Activated effector memory CD4-positive, alpha-beta T cell treated with Interleukin-2 at 50 U/mL for 16 hours (primary cell): ENCODE measurements at regions not wholly inside any gene's neighbourhood (a gene's known extent, or its start where the extent isn't known, plus 50 kb on each side); places are given as distances from the start of the nearest gene placed in this dataset.
"Not testable (repeated sequence)": the region's sequence is repeated elsewhere in the genome, so short reads cannot be mapped to it uniquely, and the experiment has no call there.

Source experiments
- DNase-seq: peaks from one replicate; pipeline ENCODE4 v3.0.0-alpha.2; 2020

GRCh38 chr21:32886339-32886738, 114.8 kb upstream of the PAXBP1 start:
- DNase-seq, result peak; percentile 15

GRCh38 chr21:32887026-32887425, 115.5 kb upstream of the PAXBP1 start:
- DNase-seq, result no peak

- no peak for DNase-seq
Observed at GRCh38 chr21:32888971-32889370, 117.4 kb upstream of the PAXBP1 start.

GRCh38 chr21:32889596-32889995, 118.0 kb upstream of the PAXBP1 start:
- no peak for DNase-seq

GRCh38 chr21:32894321-32894720, 122.8 kb upstream of the PAXBP1 start:
- DNase-seq, result no peak

GRCh38 chr21:32900814-32901213, 124.9 kb upstream of the OLIG2 start:
- DNase-seq, result no peak

- DNase-seq, result no peak
Observed at GRCh38 chr21:32907521-32907920, 118.2 kb upstream of the OLIG2 start.

- no peak for DNase-seq
Observed at GRCh38 chr21:32908534-32908933, 117.2 kb upstream of the OLIG2 start.

GRCh38 chr21:32909393-32909792, 116.3 kb upstream of the OLIG2 start:
- no peak for DNase-seq

GRCh38 chr21:32914424-32915039, 111.2 kb upstream of the OLIG2 start:
- DNase-seq, result no peak

- no peak for DNase-seq
Observed at GRCh38 chr21:32915099-32915498, 110.6 kb upstream of the OLIG2 start.

GRCh38 chr21:32916088-32916487, 109.6 kb upstream of the OLIG2 start:
- no peak for DNase-seq

- DNase-seq, result no peak
Observed at GRCh38 chr21:32916522-32917099, 109.1 kb upstream of the OLIG2 start.

GRCh38 chr21:32917362-32918135, 108.2 kb upstream of the OLIG2 start:
- no peak for DNase-seq

- DNase-seq, result no peak
Observed at GRCh38 chr21:32918478-32919120, 107.1 kb upstream of the OLIG2 start.

GRCh38 chr21:32920474-32920873, 105.3 kb upstream of the OLIG2 start:
- no peak for DNase-seq

GRCh38 chr21:32921632-32922230, 104.0 kb upstream of the OLIG2 start:
- DNase-seq, result no peak

GRCh38 chr21:32925098-32925497, 100.6 kb upstream of the OLIG2 start:
- DNase-seq, result no peak

GRCh38 chr21:32929633-32930038, 96.1 kb upstream of the OLIG2 start:
- DNase-seq, result no peak

- DNase-seq, result no peak
Observed at GRCh38 chr21:32930673-32931072, 95.1 kb upstream of the OLIG2 start.

GRCh38 chr21:32934068-32934467, 91.7 kb upstream of the OLIG2 start:
- DNase-seq, result not testable (repeated sequence)

- DNase-seq, result no peak
Observed at GRCh38 chr21:32934829-32935228, 90.9 kb upstream of the OLIG2 start.
